Karpas-422 (cell line): ENCODE measurements at regions not wholly inside any gene's neighbourhood (a gene's known extent, or its start where the extent isn't known, plus 50 kb on each side); places are given as distances from the start of the nearest gene placed in this dataset.

ENCODE experiments used
- DNase-seq: peaks from one replicate; pipeline ENCODE4 v3.0.0-alpha.2; 2015
- H2AFZ ChIP-seq: fragments of 200-600 bp; sonication (generic); 2 replicates; pipeline ENCODE4 v1.6.1; 2014; ENCODE audit warnings: antibody characterized with exemption, low read length, mixed read lengths
- H3K27ac ChIP-seq: fragments of 200-600 bp; sonication (generic); 2 replicates; pipeline ENCODE4 v1.5.1; 2014; ENCODE audit warnings: mild to moderate bottlenecking, low read length, moderate library complexity
- H3K27me3 ChIP-seq: fragments of 200-600 bp; sonication (generic); 2 replicates; pipeline ENCODE4 v1.6.1; 2014; ENCODE audit warnings: low read length, mixed read lengths
- H3K36me3 ChIP-seq: fragments of 200-600 bp; sonication (generic); 2 replicates; pipeline ENCODE4 v1.6.1; 2014; ENCODE audit warnings: low read length, mixed read lengths; ENCODE audit not compliant: insufficient read depth
- H3K4me1 ChIP-seq: fragments of 200-600 bp; sonication (generic); 2 replicates; pipeline ENCODE4 v1.6.1; 2014; ENCODE audit warnings: mild to moderate bottlenecking, low read length, mixed read lengths
- H3K4me2 ChIP-seq: fragments of 200-600 bp; sonication (generic); 2 replicates; pipeline ENCODE4 v1.6.1; 2014; ENCODE audit warnings: low read length, low read depth, mild to moderate bottlenecking; ENCODE audit not compliant: poor library complexity, severe bottlenecking
- H3K4me3 ChIP-seq: fragments of 200-600 bp; sonication (generic); 2 replicates; pipeline ENCODE4 v1.5.1; 2014; ENCODE audit warnings: mild to moderate bottlenecking, antibody characterized with exemption, low read length, mixed read lengths
- H3K79me2 ChIP-seq: fragments of 200-600 bp; sonication (generic); 2 replicates; pipeline ENCODE4 v1.6.1; 2014; ENCODE audit warnings: mild to moderate bottlenecking, low read length, mixed read lengths
- H3K9ac ChIP-seq: fragments of 200-600 bp; sonication (generic); 2 replicates; pipeline ENCODE4 v1.6.0; 2014; ENCODE audit warnings: low read length
- H3K9me2 ChIP-seq: fragments of 200-600 bp; sonication (generic), shearing (Covaris generic); replicated peaks from 2 replicates; pipeline ENCODE4 v1.6.0; 2014; ENCODE audit warnings: mild to moderate bottlenecking, low read length, moderate library complexity; ENCODE audit not compliant: insufficient read depth
- H3K9me3 ChIP-seq: fragments of 300-700, 200-600 bp; sonication (generic); 2 replicates; pipeline ENCODE4 v1.6.1; 2014; ENCODE audit warnings: low read length, mixed read lengths
- H4K20me1 ChIP-seq: fragments of 200-600 bp; sonication (generic); 2 replicates; pipeline ENCODE4 v1.6.1; 2014; ENCODE audit warnings: mild to moderate bottlenecking, antibody characterized with exemption, low read length, low read depth; ENCODE audit not compliant: insufficient read depth

DNA sequence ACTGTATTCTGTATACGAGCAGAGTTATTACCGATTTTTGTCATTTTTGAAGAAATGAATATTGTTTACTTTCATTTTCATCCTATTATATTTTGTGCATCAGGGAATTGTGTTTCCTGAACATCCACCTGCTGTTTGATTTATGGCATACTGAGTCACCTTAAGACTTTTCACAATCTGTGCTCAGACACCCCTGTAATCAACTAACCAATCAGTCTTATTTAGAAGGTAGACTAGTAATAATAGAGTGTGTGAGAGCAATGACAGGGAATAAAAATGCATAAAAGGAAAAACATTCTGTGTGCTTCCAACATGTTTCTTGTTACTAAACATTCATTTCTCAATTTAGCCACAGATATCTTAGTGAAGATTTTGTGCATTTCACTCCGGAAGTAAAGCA lies 1413.6 kb upstream of the ACO1 start:
- H3K9ac ChIP-seq: no peak overlapping the region
- DNase-seq: no peak
- no peaks in the 10 kb centered on the region for H3K27me3 ChIP-seq
- no peaks in the 10 kb centered on the region for H4K20me1 ChIP-seq
- H3K9me2 ChIP-seq: no peaks in the 10 kb centered on the region
- H3K79me2 ChIP-seq: no peaks in the 10 kb centered on the region
- H3K4me2 ChIP-seq: no peak overlapping the region
- no peak overlapping the region for H2AFZ ChIP-seq
- peaks cover 20% of the 10 kb centered on the region for H3K9me3 ChIP-seq
- H3K36me3 ChIP-seq: no peaks in the 10 kb centered on the region
- no peaks in the 10 kb centered on the region for H3K4me1 ChIP-seq
- H3K4me3 ChIP-seq: no peak overlapping the region
- no peak overlapping the region for H3K27ac ChIP-seq

- no peak for DNase-seq
- Histone ChIP-seq H3K79me2 (no peaks in the 10 kb centered on the region), H2AFZ (no peak overlapping the region), H3K9me3 (peaks cover 18% of the 10 kb centered on the region), H4K20me1 (no peaks in the 10 kb centered on the region), H3K27ac (no peak overlapping the region), H3K4me2 (no peak overlapping the region), H3K4me3 (no peak overlapping the region), H3K9ac (no peak overlapping the region), H3K36me3 (no peaks in the 10 kb centered on the region), H3K27me3 (no peaks in the 10 kb centered on the region), H3K4me1 (no peaks in the 10 kb centered on the region), H3K9me2 (no peaks in the 10 kb centered on the region)
Observed at GRCh38 chr9:30972654-30973053, 1411.8 kb upstream of the ACO1 start.

GRCh38 chr9:30977965-30978364 lies 1406.5 kb upstream of the ACO1 start:
- Histone ChIP-seq H3K4me1 (no peaks in the 10 kb centered on the region), H4K20me1 (no peaks in the 10 kb centered on the region), H3K9me3 (peaks cover 19% of the 10 kb centered on the region), H3K79me2 (no peaks in the 10 kb centered on the region), H3K4me3 (no peak overlapping the region), H3K27ac (no peak overlapping the region), H3K27me3 (no peaks in the 10 kb centered on the region), H3K36me3 (no peaks in the 10 kb centered on the region), H3K9me2 (no peaks in the 10 kb centered on the region), H3K4me2 (no peak overlapping the region), H3K9ac (no peak overlapping the region), H2AFZ (no peak overlapping the region)
- DNase-seq: no peak

GRCh38 chr9:30982301-30982700 lies 1402.1 kb upstream of the ACO1 start:
- Histone ChIP-seq H3K9me3 (peaks cover 20% of the 10 kb centered on the region), H3K9me2 (no peaks in the 10 kb centered on the region), H3K4me1 (no peaks in the 10 kb centered on the region), H2AFZ (no peak overlapping the region), H3K36me3 (no peaks in the 10 kb centered on the region), H3K27me3 (no peaks in the 10 kb centered on the region), H3K4me3 (no peak overlapping the region), H3K79me2 (no peaks in the 10 kb centered on the region), H3K4me2 (no peak overlapping the region), H4K20me1 (no peaks in the 10 kb centered on the region), H3K9ac (no peak overlapping the region), H3K27ac (no peak overlapping the region)
- no peak for DNase-seq

DNA sequence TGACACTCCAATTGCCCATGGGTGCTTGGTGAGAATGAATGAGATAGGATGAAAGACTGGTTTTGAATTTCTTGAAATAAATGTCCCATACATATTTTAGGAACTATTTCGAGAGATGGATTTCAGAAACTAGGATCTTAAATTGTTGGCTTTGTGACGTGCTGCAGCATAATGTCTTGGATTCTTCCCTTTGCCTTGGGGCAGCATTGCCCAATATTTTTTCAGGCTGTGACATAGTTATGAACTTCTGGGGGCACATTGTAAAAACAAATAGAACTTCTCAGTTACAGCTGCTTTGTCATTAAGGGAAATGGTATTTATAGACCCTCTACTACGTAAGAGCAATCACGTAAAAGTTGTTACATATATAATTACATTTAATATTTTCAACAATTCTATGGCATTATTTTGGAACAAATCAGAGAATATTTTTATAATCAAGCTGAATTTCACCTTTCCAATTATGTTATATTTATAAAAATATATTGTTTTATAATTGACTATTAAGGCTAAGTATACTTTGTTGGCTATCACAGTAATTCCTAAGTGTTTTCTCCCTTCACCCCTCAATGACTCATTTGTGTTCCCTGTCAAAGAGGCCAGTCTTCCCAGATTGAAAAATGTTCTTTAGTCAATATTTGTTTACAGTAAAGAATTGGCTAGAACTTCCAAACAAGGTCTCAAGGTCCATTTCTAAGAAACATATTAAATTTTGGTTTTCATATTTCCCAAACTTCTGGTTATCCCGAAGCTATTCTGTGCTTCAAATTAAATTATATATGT lies 1388.3 kb upstream of the ACO1 start:
- H2AFZ ChIP-seq: no peak overlapping the region
- H3K79me2 ChIP-seq: no peaks in the 10 kb centered on the region
- H3K36me3 ChIP-seq: no peaks in the 10 kb centered on the region
- H3K9ac ChIP-seq: no peak overlapping the region
- no peak overlapping the region for H3K4me3 ChIP-seq
- no peak overlapping the region for H3K4me2 ChIP-seq
- no peaks in the 10 kb centered on the region for H3K4me1 ChIP-seq
- H3K9me3 ChIP-seq: peaks cover 14% of the 10 kb centered on the region
- H4K20me1 ChIP-seq: no peaks in the 10 kb centered on the region
- no peak overlapping the region for H3K27ac ChIP-seq
- no peak for DNase-seq
- H3K27me3 ChIP-seq: no peaks in the 10 kb centered on the region
- no peaks in the 10 kb centered on the region for H3K9me2 ChIP-seq

- H3K4me3 ChIP-seq: no peak overlapping the region
- H3K27ac ChIP-seq: no peak overlapping the region
- H3K9me3 ChIP-seq: peaks cover 14% of the 10 kb centered on the region
- no peaks in the 10 kb centered on the region for H3K27me3 ChIP-seq
- no peaks in the 10 kb centered on the region for H3K9me2 ChIP-seq
- no peak overlapping the region for H2AFZ ChIP-seq
- no peaks in the 10 kb centered on the region for H4K20me1 ChIP-seq
- no peak overlapping the region for H3K9ac ChIP-seq
- no peak for DNase-seq
- no peaks in the 10 kb centered on the region for H3K79me2 ChIP-seq
- H3K36me3 ChIP-seq: no peaks in the 10 kb centered on the region
- no peaks in the 10 kb centered on the region for H3K4me1 ChIP-seq
- no peak overlapping the region for H3K4me2 ChIP-seq
Observed at GRCh38 chr9:30996761-30997160, 1387.7 kb upstream of the ACO1 start.

DNA sequence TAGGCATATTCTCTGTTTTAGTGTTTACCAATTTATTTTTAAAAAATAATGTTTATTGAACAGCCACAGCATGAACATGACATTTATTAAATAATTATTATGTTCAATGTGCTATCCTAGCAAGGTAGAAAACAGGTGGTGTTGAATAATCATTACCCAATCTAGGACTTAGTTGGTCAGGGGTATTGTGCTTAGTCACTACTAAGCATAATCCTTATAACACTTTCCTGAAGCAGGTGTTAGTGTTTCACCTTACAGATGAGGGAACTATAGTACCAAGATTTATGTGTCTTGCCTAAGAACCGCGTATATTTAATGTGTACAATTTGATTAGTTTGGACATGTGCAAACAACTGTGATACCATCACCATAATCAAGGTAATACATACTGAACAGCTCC lies 1387.2 kb upstream of the ACO1 start:
- no peaks in the 10 kb centered on the region for H3K4me1 ChIP-seq
- no peaks in the 10 kb centered on the region for H3K79me2 ChIP-seq
- no peak for DNase-seq

GRCh38 chr9:31005086-31005665 lies 1379.3 kb upstream of the ACO1 start:
- Histone ChIP-seq H3K4me2 (no peak overlapping the region), H2AFZ (no peak overlapping the region), H3K9me3 (no peaks in the 10 kb centered on the region; the same call in none of the 2 replicates), H4K20me1 (no peaks in the 10 kb centered on the region), H3K27me3 (no peaks in the 10 kb centered on the region), H3K36me3 (no peaks in the 10 kb centered on the region), H3K79me2 (no peaks in the 10 kb centered on the region), H3K27ac (no peak overlapping the region), H3K9ac (no peak overlapping the region), H3K9me2 (no peaks in the 10 kb centered on the region), H3K4me1 (no peaks in the 10 kb centered on the region), H3K4me3 (no peak overlapping the region)
- DNase-seq: no peak

More for the DNA sequence above, 1387.2 kb upstream of the ACO1 start:
- Histone ChIP-seq H3K27me3 (no peaks in the 10 kb centered on the region), H2AFZ (no peak overlapping the region), H3K9me3 (peaks cover 14% of the 10 kb centered on the region), H4K20me1 (no peaks in the 10 kb centered on the region), H3K9ac (no peak overlapping the region), H3K4me2 (no peak overlapping the region), H3K36me3 (no peaks in the 10 kb centered on the region), H3K4me3 (no peak overlapping the region), H3K9me2 (no peaks in the 10 kb centered on the region), H3K27ac (no peak overlapping the region)
